DMS153 treated with DMSO at 0.1 percent for 48 hours (cell line): ENCODE measurements at regions not wholly inside any gene's neighbourhood (a gene's known extent, or its start where the extent isn't known, plus 50 kb on each side); places are given as distances from the start of the nearest gene placed in this dataset.
"Not testable (repeated sequence)": the region's sequence is repeated elsewhere in the genome, so short reads cannot be mapped to it uniquely, and the experiment has no call there.

Experiments used
- DNase-seq: peaks from one replicate; lab custom pipeline; 2025; ENCODE audit not compliant: unreplicated experiment; lab: John Stamatoyannopoulos, UW

DNA sequence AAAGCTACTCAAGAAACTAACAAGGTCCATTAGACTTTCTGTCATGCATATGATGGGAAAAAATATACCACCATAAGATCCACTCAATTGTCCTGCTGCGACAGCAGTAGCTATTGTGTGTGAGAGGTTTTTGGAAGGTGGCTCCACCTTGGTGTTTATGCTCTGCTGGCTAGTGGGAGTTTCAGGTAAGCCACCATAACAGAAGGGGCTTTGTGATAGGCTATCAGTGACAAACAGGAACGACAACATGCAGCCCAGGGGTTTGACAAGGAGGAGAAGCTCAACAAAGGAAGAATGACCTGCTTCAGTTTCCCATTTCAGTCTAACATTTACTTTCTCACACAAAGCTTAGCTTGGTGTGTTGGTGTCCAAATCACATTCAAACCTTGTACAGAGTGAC is 182.6 kb downstream of the ATOH1 start:
- DNase-seq, result no peak

DNA sequence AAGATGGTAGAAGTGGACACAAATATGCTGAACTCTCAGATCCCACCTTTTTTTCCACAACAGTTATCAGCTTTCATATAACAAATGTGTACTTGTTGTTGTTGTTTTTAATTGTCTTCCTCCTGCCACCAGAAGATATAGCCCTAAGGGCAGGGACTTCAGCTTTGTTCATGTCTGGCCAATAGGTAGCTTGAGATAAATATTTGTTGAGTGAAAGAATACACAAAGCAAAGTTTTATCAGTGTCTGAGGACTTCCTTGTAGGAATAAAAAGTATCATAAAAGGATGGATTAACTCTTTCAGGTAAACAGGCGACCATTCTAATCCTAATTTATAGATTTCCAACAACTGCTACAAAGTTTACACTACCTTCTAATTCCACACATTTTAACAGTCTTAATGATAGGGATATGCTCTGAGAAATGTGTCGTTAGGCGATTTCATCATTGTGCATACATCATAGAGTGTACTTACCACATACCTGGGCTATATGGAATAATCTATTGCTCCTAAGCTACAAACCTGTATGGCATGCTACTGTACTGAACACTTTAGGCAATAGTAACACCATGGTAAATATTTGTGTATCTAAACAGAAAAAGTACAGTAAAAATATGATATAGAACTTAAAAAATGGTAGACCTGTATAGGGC is 186.1 kb downstream of the ATOH1 start:
- no peak for DNase-seq

DNA sequence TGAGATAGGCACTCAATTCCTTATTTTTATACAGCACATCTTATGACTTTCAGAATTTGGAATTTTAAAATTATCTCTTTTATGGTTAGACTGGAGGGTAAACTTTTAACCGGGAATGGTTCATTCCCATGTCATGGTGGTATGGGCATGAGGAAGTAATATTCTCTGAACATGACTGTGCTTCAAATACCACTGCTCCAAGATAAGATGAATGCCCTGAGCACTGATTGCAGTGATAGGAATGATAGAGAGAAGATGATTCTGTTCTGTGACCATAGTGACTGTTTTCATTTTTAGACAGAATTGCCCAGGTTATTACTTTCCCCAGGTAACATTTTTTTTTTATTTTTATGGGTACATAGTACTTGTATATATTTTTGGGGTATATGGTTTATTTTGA is 187.4 kb downstream of the ATOH1 start:
- no peak for DNase-seq

DNA sequence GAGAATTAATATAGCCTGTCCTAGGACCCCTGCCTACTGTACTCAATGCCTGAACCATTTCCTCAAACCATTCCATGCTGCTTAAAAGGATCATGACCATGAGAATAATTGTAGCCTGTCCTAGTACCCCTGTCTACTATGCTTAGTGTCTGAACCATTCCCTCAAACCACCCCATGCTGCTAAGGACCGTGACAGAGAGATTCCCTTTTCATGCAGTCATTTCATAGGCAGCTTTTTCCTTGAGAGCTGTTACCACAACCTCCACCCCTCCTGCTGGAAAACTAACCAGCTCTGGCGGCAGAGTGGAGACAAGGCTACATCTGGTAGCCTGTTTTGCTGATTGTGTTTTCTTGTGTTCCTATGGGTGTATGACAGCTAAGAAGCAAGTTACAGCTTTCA is 174.9 kb upstream of the SMARCAD1 start:
- DNase-seq, result no peak

DNA sequence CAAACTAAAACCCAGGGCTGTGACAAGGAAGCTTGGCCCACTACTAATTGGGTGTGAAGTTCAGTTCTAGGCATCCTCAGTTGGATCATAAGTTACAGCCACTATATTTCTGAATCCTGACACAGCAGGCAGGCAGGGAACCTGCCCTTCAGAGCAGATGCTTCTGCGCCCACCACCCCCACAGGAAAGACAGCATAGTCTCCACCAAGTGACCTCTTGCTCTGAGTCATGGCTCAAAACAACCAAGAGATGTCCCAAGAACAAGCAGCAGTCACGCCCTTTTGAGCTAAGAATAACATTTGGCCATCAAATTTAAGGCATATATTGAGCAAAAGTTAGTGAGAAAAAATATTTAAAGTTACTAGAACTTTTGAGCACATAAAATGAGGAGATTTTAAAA is 170.7 kb upstream of the SMARCAD1 start:
- no peak for DNase-seq

DNA sequence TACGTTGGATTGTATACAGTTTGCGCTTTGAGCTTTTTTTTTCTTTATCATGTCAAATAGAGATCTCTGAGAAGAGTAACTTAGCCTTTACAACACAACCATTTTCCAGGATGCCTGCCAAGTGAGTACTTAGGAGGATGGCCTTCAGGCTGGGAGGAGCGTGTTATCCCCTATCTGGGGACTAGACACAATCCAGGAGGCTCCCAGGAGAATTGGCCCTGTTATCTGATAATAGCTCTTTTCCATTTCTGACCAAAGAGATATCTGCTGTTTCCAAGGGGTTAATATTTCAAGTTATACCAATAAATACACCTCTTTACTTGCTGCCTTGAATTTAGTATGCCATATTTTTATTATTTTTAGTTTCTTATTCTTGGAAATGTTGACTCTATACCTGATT is 169.5 kb upstream of the SMARCAD1 start:
- DNase-seq, result no peak

DNA sequence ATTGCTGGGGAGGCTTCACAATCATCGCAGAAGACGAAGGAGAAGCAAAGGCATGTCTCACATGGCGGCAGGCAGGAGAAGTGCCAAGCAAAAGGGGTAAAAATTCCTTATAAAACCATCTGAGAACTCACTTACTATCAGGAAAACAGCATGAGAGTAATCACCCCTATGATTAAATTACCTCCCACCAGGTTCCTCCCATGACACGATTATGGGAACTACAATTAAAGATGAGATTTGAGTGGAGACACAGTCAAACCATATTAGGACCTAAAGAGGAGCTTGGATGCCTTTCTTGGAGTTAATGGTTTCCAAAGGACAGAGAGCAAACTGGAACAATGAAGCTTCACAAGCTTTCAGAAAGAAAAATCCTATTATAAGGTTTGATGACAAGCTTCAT is 168.4 kb upstream of the SMARCAD1 start:
- DNase-seq, result no peak

DNA sequence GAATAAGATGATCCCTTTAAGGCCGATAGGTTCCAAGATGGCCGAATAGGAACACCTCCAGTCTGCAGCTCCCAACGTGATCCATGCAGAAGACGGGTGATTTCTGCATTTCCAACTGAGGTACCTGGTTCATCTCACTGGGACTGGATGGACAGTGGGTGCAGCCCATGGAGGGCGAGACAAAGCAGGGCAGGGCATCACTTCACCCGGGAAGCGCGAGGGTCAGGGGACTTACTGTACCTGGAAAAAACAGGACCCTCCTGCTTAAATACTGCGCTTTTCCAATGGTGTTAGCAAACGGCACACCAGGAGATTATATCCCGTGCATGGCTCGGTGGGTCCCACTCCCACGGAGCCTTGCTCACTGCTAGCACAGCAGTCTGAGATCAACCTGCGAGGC is 163.2 kb upstream of the SMARCAD1 start:
- not testable (repeated sequence) for DNase-seq

DNA sequence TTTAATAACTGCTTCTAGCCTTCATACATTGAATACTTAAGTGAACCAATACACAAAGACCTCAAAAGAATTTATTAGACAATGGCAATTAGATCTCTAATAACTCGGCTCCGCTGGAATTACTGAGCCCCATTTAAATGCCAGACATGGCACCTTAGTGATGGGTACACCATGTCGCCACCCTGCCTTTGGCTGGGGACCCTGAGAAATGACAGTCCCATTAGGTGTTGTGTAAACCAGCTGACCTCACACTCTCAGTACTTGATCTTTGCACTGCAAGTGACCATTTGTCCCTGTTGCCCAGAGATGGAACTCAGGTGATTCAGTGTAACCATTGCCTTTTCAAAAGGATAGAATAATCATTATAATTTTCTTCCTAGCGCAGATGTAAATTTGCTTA is 144.6 kb upstream of the SMARCAD1 start:
- no peak for DNase-seq

DNA sequence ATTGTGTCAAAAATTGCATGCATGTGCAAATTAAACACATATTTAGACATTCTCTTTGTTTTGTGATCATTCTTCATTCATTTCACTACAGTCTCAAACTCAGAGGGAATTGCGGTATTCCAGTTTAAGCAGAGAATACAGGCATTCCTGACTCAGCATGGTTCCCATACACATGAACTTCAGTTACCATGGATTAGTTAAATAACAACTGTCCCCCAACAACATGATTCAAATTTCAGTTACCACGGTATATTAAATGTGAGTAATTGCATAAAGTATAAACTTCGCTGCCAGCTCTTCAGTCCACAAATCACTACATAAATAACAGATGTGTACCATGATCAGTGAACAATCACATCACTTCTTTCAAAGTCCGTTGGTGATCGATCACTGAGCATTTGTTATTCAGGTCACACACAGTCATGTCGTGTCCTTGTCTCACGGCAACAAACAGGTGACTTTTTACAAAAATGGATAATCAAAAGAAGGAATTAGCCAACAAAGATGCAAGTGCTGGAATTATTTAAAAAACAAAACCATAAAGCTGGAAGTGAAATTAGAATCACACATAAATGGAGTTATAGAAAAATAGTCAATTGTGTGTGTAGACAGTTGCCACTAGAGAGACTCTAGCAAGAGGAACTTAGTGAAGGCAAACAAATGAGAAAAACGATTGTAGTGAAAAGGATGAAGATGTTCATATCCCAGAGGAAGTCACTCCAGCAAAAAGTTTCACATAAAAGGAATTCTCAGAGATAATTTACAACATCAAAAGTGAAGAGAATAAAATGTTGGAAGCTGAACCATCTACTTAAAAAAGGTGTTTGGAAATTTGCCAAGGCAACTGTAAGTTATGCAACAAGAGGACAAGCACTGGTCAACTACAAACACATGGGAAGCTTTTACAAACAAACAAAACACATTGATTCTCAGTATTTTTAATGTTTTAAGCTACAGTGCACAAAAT is 138.6 kb upstream of the SMARCAD1 start:
- no peak for DNase-seq

DNA sequence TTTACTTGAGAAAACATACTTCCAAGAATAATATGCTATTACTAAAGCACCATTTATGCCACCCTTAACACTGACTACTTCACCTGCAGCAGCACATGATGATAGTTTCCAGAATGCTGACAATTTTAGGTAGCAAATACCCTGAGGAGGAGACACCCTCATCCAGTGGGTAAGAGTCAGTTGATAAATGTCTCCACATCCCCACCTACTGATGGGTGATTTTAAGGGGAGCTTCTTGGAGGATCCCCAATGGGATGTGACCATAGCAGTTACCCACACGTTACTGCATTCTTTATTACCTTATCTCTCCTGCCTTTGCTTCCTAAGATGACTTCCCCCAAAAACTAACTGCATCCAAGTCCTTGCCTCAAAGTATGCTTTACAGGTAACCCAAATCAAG is 131.2 kb upstream of the SMARCAD1 start:
- DNase-seq, result no peak

DNA sequence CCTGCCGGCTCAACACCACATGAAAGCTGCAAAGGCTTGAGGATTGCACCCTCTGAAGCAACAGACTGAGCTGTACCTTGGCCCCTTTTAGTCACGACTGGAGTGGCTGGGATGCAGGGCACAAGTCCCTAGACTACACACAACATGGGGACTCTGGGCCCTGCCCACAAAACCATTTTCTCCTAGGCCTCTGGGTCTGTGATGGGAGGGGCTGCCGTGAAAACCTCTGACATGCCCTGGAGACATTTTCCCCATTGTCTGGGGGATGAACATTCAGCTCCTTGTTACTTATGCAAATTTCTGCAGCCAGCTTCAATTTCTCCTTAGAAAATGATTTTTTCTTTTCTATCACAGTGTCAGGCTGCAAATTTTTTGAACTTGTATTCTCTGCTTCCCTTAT is 123.5 kb upstream of the SMARCAD1 start:
- no peak for DNase-seq

DNA sequence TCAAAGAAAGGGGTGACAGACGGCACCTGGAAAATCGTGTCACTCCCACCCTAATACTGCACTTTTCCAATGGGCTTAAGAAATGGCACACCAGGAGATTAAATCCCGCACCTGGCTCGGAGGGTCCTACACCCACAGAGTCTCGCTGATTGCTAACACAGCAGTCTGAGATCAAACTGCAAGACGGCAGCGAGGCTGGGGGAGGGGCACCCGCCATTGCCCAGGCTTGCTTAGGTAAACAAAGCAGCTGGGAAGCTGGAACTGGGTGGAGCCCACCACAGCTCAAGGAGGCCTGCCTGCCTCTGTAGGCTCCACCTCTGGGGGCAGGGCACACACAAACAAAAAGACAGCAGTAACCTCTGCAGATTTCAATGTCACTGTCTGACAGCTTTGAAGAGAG is 108.5 kb upstream of the SMARCAD1 start:
- DNase-seq, result not testable (repeated sequence)

DNA sequence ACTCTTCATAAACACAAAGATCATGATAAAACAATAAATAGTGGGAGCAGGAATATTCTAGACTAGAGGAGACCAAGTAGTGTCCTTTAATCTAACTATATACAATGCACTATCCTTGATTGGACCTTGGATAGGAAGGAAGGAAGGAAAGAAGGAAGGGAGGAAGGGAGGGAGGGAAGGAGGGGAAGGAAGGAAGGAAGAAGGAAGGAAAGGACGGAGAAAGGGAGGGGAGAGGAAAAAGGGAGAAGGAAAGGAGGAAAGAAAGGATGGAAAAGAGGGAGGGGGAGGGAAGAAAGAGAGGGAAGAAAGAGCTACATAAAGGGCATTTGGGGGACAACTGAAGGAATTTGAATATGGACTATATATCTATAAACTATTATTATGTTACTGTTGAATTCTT is 95.0 kb upstream of the SMARCAD1 start:
- DNase-seq, result no peak

DNA sequence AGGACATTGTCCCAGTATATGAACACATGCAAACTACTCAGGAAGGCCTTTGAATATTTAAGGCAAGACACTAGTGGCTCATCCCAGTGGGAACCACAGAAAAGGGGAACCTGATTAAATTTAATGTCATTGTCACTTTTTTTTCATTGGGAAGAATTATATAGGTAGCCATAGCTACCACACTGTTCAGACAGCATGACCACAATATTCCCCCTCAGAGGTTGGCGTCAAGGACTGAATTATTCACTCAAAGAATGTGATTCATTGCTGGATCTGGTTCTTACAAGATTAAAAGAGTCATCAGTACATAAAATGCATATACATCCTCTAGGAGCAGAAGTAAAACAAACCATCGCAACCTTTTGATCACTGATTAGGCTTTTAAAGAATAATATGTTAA is 92.0 kb upstream of the SMARCAD1 start:
- DNase-seq, result no peak

DNA sequence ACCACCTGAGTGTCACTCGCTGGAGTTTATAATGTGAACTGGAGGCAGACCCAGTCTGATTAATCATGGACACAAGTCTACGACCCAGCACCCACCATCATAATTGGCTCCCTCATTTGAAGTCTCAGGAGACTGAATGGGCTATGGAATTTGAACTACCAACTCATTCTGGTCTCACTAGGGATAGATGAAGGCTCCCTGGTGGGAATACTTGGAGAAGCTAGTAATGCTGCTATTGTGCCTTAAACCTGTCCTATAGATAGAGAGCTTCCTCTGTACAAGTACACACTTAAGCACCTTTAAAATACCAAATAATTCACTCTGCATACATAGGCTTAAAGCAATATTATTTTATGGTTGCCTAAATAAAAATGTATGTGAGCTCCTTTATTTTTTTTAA is 90.8 kb upstream of the SMARCAD1 start:
- DNase-seq, result no peak

DNA sequence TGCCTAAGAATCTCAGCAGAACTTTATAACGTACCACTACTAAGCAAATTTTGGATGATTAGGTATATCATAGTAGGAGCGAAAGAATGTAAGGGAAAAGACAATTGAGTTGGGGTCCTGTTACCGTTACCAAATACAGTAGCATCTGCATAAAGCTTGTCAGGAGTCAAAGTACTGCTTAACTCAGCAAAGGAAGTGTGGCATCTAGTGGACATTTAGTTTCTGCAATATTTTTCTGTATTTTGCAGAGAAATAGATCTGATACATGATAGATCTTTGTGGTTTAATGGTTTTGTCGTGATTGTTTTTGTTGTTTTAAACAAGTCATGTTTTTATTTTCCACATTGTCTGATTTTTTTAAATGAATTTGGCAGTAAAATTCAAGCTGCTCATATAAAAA is 81.0 kb upstream of the SMARCAD1 start:
- no peak for DNase-seq

DNA sequence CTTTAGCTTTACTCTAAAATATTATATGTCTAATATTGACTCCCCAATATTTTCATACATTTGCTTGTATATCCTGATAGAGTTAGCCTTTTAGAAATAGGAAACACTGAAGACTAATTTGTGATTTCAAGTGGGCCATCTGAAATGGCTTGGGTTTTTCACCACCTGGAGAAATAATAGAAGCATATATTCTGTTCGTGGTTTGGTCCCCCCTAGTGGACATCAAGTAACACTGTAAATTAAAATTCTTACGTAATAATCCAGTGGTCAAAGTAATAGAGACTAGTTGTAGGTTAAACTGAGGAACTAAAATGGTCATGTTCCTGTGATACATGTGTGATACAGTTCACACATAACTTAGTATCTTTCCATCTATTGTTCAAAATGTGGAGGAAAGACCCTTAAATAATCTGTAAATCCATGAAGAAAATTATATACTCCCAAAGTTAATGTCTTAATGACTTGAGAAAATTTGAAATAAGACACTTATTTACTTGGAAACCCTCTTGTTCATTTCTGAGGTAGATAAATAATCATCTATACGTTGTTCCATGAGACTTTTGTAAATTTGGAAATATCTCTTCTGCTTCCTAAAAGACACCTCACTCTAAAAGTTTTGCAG is 79.8 kb upstream of the SMARCAD1 start:
- DNase-seq, result peak; percentile 34

DNA sequence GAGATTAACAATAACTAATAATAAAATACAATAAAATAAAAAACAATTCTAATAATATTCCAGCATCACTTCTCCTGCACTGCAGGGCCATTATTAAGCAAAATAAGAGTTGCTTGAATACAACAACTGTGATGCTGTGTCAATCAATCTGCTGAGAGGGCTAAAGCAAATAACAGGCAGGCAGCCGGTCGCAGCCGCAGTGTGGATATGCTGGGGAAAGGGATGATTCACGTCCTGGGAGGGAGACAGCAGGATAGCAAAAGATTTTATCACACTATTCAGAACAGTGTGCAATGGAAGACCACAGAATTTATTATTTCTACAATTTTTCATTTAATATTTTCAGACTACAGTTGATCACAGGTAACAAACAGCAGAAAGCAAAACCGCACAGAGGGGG is 76.5 kb upstream of the SMARCAD1 start:
- no peak for DNase-seq

DNA sequence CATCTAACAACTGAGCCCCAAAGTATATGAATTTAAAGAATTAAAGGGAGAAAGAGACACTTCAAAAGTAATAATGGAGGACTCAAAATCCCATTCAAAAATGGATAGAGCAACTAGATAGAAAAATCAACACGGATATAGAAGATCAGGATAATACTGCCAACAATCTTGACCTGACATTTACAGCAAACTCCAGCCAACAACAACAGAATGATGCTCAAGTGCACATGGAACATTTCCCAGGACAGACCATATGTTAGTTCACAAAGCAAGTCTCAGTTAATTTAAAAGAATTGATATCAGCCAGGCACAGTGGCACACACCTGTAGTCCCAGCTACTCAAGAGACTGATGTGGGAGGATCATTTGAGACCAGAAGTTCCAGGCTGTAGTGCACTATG is 72.0 kb upstream of the SMARCAD1 start:
- DNase-seq, result no peak

DNA sequence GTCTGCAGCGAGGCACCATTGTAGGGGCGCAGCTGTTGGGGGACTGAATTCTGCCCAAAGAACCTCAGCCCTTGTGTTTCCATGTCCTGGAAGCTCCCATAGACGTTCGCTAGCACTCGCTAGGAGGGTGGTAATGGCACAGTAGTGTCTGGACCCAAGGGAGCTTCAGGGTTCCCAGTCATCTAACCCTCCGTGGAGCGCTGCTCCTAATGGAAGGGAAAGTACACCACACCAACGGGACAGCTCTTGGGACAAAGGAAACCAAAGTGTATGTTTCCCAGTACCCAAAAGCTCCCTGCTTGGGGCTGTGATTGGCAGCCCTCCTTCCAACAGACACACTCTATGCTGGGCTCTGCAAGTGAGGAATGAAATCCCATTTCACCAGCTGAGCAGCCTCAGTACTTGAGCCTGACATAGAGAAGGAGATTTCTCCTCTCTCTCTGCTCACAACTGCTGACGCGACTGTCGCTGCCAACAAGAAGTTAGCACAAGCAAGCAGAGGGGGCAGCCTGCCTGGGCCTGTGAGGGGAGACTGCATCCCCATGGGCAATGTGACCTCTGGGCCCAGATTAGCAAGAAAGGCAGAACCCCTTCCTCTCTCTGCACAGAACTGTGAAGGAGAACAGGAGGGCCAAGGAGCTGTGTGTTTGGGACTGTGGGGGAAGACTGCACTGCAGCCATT is 67.6 kb upstream of the SMARCAD1 start:
- DNase-seq, result no peak

DNA sequence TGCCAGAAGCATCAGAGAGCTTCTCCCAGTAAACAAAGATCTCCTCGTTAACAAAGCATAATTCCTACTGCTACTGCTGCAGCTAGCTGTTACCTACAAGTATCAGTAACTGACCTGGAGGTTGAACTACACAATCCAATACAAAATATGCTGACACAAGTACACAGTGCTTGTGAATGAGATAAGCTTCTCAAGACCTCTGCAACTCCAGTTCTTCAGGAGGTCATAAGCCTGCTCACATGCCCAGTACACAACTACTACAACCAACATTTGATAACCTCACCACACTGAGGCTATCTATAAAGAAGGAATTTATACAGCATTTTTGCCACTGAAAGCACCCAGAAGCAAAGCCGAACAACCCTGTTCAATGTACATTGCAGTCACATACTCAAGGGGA is 66.7 kb upstream of the SMARCAD1 start:
- no peak for DNase-seq
